Breast epithelium (tissue), 3 donors: ENCODE measurements at regions not wholly inside any gene's neighbourhood (a gene's known extent, or its start where the extent isn't known, plus 50 kb on each side); places are given as distances from the start of the nearest gene placed in this dataset.

Source experiments
- POLR2AphosphoS5 ChIP-seq, 3 donors: sonication (generic); formaldehyde crosslinking; IDR thresholded peaks; one replicate each; pipeline ENCODE4 v1.6.1; 2017; ENCODE audit warnings: antibody characterized with exemption in 3 of 3
- TF ChIP-seq, protein P1 (sequence below), 3 donors: fragments of 450-650 bp; IDR thresholded peaks; one replicate each; pipeline ENCODE4 v1.5.1; 2016 to 2017; ENCODE audit warnings: antibody characterized with exemption in 3 of 3, mild to moderate bottlenecking in 3 of 3, moderate library complexity in 3 of 3

DNA sequence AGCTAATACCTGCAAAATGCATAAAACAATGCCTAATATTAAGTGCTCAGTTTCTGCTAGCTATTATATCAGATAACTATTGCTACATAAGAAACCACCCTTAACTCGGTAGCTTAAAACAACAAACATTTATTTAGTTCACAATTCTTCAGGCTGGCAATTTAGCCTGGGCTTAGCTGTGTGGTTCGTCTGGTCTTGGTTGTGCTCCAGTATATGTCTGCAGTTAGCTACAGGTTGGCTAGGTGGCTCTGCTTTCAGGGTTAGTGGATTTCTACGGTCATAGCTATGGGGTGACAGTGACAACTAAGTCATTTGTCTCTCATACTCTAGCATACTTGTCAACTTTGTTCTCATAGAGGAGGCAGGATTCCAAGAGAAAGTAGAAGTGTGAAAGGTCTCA is 61.8 kb upstream of the NRP1 start:
- TF ChIP-seq, protein P1, sequence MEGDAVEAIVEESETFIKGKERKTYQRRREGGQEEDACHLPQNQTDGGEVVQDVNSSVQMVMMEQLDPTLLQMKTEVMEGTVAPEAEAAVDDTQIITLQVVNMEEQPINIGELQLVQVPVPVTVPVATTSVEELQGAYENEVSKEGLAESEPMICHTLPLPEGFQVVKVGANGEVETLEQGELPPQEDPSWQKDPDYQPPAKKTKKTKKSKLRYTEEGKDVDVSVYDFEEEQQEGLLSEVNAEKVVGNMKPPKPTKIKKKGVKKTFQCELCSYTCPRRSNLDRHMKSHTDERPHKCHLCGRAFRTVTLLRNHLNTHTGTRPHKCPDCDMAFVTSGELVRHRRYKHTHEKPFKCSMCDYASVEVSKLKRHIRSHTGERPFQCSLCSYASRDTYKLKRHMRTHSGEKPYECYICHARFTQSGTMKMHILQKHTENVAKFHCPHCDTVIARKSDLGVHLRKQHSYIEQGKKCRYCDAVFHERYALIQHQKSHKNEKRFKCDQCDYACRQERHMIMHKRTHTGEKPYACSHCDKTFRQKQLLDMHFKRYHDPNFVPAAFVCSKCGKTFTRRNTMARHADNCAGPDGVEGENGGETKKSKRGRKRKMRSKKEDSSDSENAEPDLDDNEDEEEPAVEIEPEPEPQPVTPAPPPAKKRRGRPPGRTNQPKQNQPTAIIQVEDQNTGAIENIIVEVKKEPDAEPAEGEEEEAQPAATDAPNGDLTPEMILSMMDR (IDR thresholded peaks at IDR 0.05), result no peak
- TF ChIP-seq POLR2AphosphoS5 (IDR thresholded peaks at IDR 0.05), result no peak
